ENCODE measurements at regions not wholly inside any gene's neighbourhood (a gene's known extent, or its start where the extent isn't known, plus 50 kb on each side); places are given as distances from the start of the nearest gene placed in this dataset.

DNA sequence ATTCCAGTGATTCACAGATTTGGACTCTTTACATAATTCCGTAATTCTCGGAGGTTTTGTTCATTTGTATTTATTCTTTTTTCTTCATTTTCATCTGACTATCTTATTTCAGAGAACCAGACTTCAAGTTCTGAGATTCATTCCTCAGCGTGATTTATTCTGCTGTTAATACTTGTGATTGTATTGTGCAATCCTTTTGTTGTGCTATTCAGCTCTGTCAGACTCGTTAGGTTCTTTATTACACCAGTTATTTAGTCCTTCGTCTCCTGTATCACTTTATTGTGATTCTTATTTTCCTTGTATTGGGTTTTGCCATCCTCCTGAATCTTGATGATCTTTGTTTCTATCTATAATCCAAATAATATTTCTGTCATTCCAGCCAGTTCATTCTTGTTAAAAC is 529.3 kb upstream of the LRRTM4 start:
- TF ChIP-seq, protein P1, sequence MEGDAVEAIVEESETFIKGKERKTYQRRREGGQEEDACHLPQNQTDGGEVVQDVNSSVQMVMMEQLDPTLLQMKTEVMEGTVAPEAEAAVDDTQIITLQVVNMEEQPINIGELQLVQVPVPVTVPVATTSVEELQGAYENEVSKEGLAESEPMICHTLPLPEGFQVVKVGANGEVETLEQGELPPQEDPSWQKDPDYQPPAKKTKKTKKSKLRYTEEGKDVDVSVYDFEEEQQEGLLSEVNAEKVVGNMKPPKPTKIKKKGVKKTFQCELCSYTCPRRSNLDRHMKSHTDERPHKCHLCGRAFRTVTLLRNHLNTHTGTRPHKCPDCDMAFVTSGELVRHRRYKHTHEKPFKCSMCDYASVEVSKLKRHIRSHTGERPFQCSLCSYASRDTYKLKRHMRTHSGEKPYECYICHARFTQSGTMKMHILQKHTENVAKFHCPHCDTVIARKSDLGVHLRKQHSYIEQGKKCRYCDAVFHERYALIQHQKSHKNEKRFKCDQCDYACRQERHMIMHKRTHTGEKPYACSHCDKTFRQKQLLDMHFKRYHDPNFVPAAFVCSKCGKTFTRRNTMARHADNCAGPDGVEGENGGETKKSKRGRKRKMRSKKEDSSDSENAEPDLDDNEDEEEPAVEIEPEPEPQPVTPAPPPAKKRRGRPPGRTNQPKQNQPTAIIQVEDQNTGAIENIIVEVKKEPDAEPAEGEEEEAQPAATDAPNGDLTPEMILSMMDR (IDR thresholded peaks at IDR 0.05): no peak
- H3K4me3 ChIP-seq: no peak overlapping the region
- H3K27ac ChIP-seq: no peak overlapping the region
- no peak for DNase-seq (ENCODE audit: low spot score)

DNA sequence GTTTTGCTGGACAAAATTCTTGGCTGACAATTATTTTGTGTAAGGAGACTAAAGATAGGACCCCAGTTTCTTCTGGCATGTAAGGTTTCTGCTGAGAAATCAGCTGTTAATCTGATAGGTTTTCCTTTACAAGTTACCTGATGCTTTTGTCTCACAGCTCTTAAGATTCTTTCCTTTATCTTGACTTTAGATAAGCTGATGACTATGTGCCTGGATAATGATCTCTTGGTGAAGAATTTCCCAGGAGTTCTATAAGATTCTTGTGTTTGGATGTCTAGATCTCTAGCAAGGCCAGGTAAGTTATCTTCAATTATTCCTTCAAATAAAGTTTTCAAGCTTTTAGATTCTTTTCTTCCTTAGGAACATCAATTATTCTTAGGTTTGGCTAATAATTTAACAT is 534.8 kb upstream of the LRRTM4 start:
- TF ChIP-seq, protein P1 (IDR thresholded peaks at IDR 0.05): no peak
- Histone ChIP-seq H3K4me3 (no peak overlapping the region), H3K27ac (no peak overlapping the region)
- no peak for DNase-seq (ENCODE audit: low spot score)

DNA sequence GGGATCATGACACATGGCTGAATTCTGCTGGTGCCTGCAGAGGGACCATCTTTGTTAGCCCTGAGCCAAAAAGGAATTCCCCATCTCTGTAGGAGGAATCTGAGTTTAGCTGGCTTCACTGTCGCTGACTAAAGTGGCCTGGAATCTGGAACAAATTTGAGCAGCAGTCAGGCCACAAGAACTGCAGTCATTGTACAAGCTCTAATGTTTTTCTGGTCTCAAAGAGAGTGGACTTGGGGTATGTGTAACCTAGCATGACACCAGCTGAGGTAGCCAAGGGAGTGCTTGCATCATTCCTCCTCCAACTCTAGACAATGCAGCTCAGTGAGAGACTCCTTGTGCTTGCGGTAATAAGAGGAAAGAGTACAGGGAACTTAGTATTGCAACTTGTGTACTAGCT is 539.1 kb upstream of the LRRTM4 start:
- no peak overlapping the region for H3K4me3 ChIP-seq
- H3K27ac ChIP-seq: no peak overlapping the region
- DNase-seq (ENCODE audit: low spot score): no peak
- TF ChIP-seq, protein P1 (IDR thresholded peaks at IDR 0.05): no peak

DNA sequence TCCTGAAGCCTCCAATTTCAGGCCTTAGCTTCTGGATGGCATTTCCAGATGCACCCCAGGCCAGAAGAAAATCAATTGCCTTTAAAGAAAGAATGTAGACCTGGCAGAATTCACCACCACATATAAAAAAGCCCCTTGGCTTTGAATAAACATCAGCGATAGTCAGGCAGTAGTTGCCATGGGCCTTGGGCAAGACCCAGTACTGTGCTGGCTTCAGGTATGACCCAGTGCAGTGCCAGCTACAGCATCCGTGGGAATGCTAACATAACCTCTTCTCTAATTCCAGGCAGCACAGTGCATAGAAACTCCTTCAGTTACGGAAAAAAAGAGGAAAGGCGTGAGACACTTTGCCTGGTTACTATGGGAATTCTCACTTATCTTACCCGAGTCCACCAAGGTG is 539.6 kb upstream of the LRRTM4 start:
- DNase-seq (ENCODE audit: low spot score): no peak
- Histone ChIP-seq H3K4me3 (no peak overlapping the region), H3K27ac (no peak overlapping the region)
- TF ChIP-seq, protein P1 (IDR thresholded peaks at IDR 0.05): no peak

DNA sequence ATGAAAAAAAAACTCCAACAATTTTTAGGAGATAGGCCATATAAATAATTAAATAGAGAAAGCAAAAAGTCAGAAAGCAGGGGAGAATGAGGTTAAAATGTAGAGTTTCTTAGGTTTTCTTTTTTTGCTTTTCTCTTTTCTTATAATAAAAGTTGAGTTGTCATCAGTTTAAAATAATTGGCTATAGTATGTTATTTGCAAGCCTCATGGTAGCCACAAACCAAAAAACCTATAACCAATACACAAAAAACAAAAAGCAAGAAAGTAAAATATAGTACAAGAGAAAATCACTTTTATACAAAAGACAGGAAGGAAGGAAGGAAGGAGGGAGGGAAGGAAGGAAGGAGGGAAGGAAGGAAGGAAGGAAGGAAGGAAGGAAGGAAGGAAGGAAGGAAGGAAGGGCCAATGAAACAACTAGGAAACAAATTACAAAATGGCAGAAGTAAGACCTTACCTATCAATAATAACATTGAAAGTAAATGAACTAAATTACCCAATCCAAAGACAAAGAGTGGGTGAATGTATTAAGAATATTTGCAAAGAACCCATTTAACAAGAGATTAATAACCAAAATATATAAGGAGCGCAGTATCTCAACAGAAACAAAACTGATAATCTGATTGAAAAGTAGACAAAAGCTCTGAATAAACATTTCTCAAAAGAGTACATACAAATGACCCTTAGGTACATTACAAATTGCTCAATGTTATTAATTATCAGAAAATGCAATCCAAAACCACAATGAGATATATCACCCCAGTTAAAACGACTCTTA is 541.3 kb upstream of the LRRTM4 start:
- DNase-seq (ENCODE audit: low spot score): no peak
- TF ChIP-seq, protein P1 (IDR thresholded peaks at IDR 0.05): no peak
- no peak overlapping the region for H3K27ac ChIP-seq
- H3K4me3 ChIP-seq: no peak overlapping the region

DNA sequence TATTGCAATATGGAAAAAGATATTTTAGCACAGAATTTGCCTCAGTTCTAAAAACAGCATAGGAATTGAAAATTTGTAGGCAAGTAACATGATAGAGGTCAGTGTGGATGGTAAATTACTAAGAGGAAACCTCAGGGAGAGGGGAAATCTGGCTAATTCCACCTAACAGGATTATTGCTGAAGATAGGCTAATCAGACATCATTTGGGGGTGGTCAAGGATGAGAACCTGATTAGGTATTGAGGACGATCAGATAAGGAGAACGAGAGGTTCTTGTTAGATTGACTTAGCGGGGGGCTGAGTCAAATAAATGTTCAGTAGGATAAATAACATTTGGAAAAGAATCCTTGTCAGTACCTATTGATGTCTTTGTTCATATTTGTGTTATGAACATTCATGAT is 543.2 kb upstream of the LRRTM4 start:
- TF ChIP-seq, protein P1 (IDR thresholded peaks at IDR 0.05): no peak
- DNase-seq (ENCODE audit: low spot score): no peak
- Histone ChIP-seq H3K27ac (no peak overlapping the region), H3K4me3 (no peak overlapping the region)

DNA sequence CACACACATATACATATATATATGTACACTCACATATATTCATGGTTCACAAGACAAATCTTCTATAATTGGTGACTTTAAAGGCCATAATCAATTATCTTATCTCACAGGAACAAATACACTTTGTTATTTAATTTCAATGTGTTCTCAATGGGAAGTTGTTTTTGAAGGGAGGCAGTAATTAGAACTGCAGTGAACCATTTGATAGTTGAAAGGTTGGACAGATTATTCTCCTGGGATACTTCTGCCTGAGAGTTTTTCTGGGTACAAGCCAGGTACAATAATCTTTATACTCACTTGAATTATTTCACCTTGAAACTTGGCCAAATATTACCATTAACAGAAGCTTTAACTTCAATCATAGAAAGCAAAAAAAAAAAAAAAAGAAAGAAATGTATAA is 546.6 kb upstream of the LRRTM4 start:
- Histone ChIP-seq H3K27ac (no peak overlapping the region), H3K4me3 (no peak overlapping the region)
- no peak for DNase-seq (ENCODE audit: low spot score)
- TF ChIP-seq, protein P1 (IDR thresholded peaks at IDR 0.05): no peak

Data from coronary artery (tissue), 2 donors.